Stomach (tissue), 4 donors: ENCODE measurements at regions not wholly inside any gene's neighbourhood (a gene's known extent, or its start where the extent isn't known, plus 50 kb on each side); places are given as distances from the start of the nearest gene placed in this dataset.

Source experiments
- EP300 ChIP-seq: sonication (generic); formaldehyde crosslinking; IDR thresholded peaks from one replicate; pipeline ENCODE4 v1.6.1; 2017; ENCODE audit warnings: antibody characterized with exemption
- POLR2AphosphoS5 ChIP-seq, 3 donors: sonication (generic); formaldehyde crosslinking; IDR thresholded peaks; one replicate each; pipeline ENCODE4 v1.6.1; 2016; ENCODE audit warnings: antibody characterized with exemption in 3 of 3
- TF ChIP-seq, protein P1 (sequence below), 7 experiments: fragments of 450-650 bp in 4 of 7; fragments of 200-600 bp in 3 of 7; sonication (generic) in 3 of 7; IDR thresholded peaks; one replicate each; pipeline ENCODE4 v1.5.1; 2016 to 2019; ENCODE audit warnings: antibody characterized with exemption in 7 of 7, control low read depth in 2 of 7, mild to moderate bottlenecking in 1 of 7

DNA sequence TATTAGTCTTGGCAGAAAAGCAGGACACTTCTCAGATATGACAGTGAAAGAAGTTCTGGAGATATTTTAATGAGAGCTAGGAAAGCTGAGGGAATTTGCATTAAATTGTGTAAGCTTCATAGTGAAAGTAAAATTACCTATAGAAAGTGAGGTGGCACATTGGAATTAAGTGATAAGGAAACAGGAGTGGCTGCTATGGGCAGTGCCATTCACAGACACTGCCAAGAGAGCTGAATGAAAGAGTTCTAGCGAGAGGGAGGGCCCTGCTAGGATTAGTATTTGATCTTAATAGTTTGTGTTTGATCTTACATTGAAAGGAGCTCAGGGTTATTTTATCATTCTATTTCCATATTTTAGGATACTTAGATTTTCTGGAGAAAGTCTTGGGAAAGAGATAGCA lies 351.9 kb downstream of the DDX10 start:
- TF ChIP-seq, protein P1, sequence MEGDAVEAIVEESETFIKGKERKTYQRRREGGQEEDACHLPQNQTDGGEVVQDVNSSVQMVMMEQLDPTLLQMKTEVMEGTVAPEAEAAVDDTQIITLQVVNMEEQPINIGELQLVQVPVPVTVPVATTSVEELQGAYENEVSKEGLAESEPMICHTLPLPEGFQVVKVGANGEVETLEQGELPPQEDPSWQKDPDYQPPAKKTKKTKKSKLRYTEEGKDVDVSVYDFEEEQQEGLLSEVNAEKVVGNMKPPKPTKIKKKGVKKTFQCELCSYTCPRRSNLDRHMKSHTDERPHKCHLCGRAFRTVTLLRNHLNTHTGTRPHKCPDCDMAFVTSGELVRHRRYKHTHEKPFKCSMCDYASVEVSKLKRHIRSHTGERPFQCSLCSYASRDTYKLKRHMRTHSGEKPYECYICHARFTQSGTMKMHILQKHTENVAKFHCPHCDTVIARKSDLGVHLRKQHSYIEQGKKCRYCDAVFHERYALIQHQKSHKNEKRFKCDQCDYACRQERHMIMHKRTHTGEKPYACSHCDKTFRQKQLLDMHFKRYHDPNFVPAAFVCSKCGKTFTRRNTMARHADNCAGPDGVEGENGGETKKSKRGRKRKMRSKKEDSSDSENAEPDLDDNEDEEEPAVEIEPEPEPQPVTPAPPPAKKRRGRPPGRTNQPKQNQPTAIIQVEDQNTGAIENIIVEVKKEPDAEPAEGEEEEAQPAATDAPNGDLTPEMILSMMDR (IDR thresholded peaks at IDR 0.05), result no peak
- TF ChIP-seq EP300 (no peak), POLR2AphosphoS5 (IDR thresholded peaks at IDR 0.05) (no peak)
